HEK293 (cell line): ENCODE measurements at regions not wholly inside any gene's neighbourhood (a gene's known extent, or its start where the extent isn't known, plus 50 kb on each side); places are given as distances from the start of the nearest gene placed in this dataset.

Source experiments
- ATF2 ChIP-seq: fragments of 450-650 bp; formaldehyde crosslinking; IDR thresholded peaks from 2 replicates; pipeline ENCODE4 v1.5.1; 2016; ENCODE audit warnings: missing biosample characterization, missing genetic modification characterization, low read depth
- CTCF ChIP-seq: fragments of 450-650 bp; formaldehyde crosslinking; IDR thresholded peaks from 2 replicates; pipeline ENCODE4 v1.5.1; 2016; ENCODE audit warnings: missing biosample characterization, missing genetic modification characterization
- MYNN ChIP-seq: fragments of 450-650 bp; formaldehyde crosslinking; IDR thresholded peaks from 2 replicates; pipeline ENCODE4 v1.5.1; 2016; ENCODE audit warnings: missing biosample characterization, missing genetic modification characterization, borderline replicate concordance
- YY1 ChIP-seq: fragments of 450-650 bp; formaldehyde crosslinking; IDR thresholded peaks from 2 replicates; pipeline ENCODE4 v1.5.1; 2018; ENCODE audit warnings: missing biosample characterization, missing genetic modification characterization
- ZNF202 ChIP-seq: fragments of 450-650 bp; formaldehyde crosslinking; IDR thresholded peaks from 2 replicates; pipeline ENCODE4 v1.5.1; 2016; ENCODE audit warnings: missing biosample characterization, missing genetic modification characterization, borderline replicate concordance
- TF ChIP-seq, protein P1 (sequence below): fragments of 450-650 bp; IDR thresholded peaks from 2 replicates; pipeline ENCODE4 v1.5.1; 2018; ENCODE audit warnings: missing biosample characterization, mild to moderate bottlenecking, missing genetic modification characterization

GRCh38 chr21:16177532-16177931 is 447.8 kb downstream of the USP25 start:
- TF ChIP-seq CTCF (tag by site-specific recombination) (no peak), ATF2 (tag by site-specific recombination) (no peak), YY1 (tag by site-specific recombination) (no peak), ZNF202 (no peak), MYNN (tag by site-specific recombination) (no peak)
- TF ChIP-seq, protein P1, sequence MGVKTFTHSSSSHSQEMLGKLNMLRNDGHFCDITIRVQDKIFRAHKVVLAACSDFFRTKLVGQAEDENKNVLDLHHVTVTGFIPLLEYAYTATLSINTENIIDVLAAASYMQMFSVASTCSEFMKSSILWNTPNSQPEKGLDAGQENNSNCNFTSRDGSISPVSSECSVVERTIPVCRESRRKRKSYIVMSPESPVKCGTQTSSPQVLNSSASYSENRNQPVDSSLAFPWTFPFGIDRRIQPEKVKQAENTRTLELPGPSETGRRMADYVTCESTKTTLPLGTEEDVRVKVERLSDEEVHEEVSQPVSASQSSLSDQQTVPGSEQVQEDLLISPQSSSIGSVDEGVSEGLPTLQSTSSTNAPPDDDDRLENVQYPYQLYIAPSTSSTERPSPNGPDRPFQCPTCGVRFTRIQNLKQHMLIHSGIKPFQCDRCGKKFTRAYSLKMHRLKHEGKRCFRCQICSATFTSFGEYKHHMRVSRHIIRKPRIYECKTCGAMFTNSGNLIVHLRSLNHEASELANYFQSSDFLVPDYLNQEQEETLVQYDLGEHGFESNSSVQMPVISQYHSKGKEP (tag by site-specific recombination), result no peak
